HUES6 (cell line): ENCODE measurements at regions not wholly inside any gene's neighbourhood (a gene's known extent, or its start where the extent isn't known, plus 50 kb on each side); places are given as distances from the start of the nearest gene placed in this dataset.

ENCODE experiments used
- H3K27ac ChIP-seq: 2 replicates; pipeline ENCODE4 v1.7.0; 2013; ENCODE audit warnings: low read depth, mild to moderate bottlenecking, low read length, inconsistent platforms
- H3K27me3 ChIP-seq: 2 replicates; pipeline ENCODE4 v1.6.1; 2013; ENCODE audit warnings: low read length; ENCODE audit not compliant: control insufficient read depth, insufficient read depth
- H3K36me3 ChIP-seq: 2 replicates; pipeline ENCODE4 v1.6.1; 2013; ENCODE audit warnings: low read length; ENCODE audit not compliant: control insufficient read depth, insufficient read depth
- H3K4me1 ChIP-seq: 2 replicates; pipeline ENCODE4 v1.6.1; 2013; ENCODE audit warnings: low read length; ENCODE audit not compliant: control insufficient read depth, insufficient read depth
- H3K4me3 ChIP-seq: 2 replicates; pipeline ENCODE4 v1.5.1; 2013; ENCODE audit warnings: low read depth, low read length
- H3K9ac ChIP-seq: one replicate; pipeline ENCODE4 v1.6.1; 2013; ENCODE audit warnings: mild to moderate bottlenecking, low read length
- H3K9me3 ChIP-seq: 2 replicates; pipeline ENCODE4 v1.6.1; 2013; ENCODE audit warnings: low read depth, low read length; ENCODE audit not compliant: control insufficient read depth, insufficient read depth

DNA sequence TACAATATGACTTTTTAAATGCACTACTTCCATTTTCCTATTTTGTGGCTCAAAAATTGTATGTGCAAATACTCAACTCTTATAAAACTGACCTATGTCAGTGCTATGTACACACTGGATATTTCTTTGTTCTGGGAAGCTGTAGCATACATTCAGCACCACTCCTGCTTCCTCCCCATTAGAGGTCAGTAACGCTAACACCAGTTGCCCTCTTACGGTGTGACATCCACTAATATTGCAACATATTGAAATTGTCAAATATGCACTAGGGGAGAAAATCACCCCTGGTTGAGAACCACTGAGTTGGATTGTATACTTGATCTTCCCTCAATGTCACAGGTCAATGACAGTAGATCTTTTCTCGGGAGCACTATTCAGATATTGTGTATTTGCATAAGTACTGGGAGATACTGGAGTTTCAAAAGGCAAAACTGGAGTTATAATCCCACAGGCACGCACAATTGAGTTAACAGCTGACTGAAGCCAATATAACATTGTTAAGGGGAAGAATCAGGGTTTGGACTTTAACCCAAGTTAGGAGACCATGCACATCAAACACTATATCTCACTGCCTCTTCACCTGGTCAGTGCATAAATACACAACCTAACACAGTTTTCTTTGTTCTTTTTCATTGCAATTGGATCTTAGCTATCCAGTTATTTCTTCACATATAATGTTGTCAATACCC is 1276.5 kb upstream of the MIR17HG start:
- Histone ChIP-seq H3K4me3 (no peak overlapping the region), H3K4me1 (no peaks in the 10 kb centered on the region), H3K27ac (no peak overlapping the region), H3K27me3 (no peaks in the 10 kb centered on the region), H3K36me3 (no peaks in the 10 kb centered on the region), H3K9ac (no peak overlapping the region), H3K9me3 (no peaks in the 10 kb centered on the region)

DNA sequence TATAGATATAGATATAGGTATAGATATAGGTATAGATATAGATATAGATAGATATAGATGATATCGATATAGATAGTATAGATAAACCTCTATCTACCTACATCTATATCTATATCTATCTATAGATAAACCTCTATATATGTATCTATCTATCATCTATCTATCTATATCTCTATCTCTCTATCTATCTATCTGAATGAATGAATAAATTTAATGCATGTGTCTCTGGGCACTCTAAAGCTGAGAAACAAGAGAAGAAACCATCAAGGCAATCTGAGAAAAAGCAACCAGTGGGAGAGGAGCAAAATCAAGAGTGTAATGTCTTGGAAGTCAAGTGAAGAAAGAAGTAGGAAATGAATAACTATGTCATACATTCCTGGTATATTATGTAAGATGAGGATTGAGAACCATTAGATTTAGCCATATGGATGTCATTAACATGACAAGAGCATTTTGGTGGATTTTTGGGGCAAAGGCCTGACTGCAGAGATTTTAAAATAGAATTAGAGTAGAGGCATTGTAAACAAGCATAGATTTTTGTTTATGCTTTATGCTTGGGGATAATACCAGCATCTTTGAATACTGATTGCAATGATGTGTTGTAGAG is 1262.7 kb upstream of the MIR17HG start:
- no peak overlapping the region for H3K27ac ChIP-seq
- H3K9me3 ChIP-seq, result no peaks in the 10 kb centered on the region
- no peak overlapping the region for H3K9ac ChIP-seq
- H3K4me3 ChIP-seq, result no peak overlapping the region
- no peaks in the 10 kb centered on the region for H3K27me3 ChIP-seq
- no peaks in the 10 kb centered on the region for H3K4me1 ChIP-seq
- H3K36me3 ChIP-seq, result no peaks in the 10 kb centered on the region

DNA sequence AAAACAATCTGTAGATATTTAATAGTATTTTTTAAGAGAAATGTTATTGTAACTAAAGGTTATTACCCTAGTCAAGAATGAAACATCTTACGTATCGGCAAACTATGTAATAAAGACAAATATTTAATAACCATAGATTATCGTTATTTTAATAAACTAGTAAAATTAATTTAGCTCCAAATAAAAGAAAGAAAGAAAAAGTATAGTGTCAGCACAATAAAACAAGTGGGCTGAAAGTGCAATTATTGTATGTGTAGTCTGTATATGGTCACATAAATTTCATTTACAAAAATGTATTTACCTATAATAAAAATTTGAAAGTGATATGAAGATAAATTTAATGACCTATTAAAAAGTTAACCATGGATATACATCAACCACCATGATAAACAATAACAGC is 1258.4 kb upstream of the MIR17HG start:
- Histone ChIP-seq H3K36me3 (no peaks in the 10 kb centered on the region), H3K9me3 (no peaks in the 10 kb centered on the region), H3K4me3 (no peak overlapping the region), H3K4me1 (no peaks in the 10 kb centered on the region), H3K27ac (no peak overlapping the region), H3K9ac (no peak overlapping the region), H3K27me3 (no peaks in the 10 kb centered on the region)

DNA sequence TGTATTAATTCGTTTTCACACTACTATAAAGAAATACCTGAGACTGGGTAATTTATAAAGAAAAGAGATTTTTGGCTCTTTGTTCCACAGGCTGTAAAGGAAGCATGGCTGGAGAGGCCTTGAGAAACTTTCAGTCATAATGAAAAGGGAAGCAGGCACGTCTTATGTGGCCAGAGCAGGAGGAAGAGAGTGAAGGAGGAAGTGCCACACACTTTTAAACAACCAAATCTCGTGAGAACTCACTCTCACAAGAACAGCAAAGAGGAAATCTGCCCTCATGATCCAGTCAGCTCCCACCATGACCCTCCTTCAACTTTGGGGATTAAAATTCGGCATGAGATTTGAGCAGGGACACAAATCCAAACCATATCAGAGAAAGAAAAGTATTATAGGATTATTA is 1255.9 kb upstream of the MIR17HG start:
- no peaks in the 10 kb centered on the region for H3K9me3 ChIP-seq
- H3K27me3 ChIP-seq, result no peaks in the 10 kb centered on the region
- H3K4me1 ChIP-seq, result no peaks in the 10 kb centered on the region
- no peak overlapping the region for H3K4me3 ChIP-seq
- no peak overlapping the region for H3K9ac ChIP-seq
- no peaks in the 10 kb centered on the region for H3K36me3 ChIP-seq
- H3K27ac ChIP-seq, result no peak overlapping the region

DNA sequence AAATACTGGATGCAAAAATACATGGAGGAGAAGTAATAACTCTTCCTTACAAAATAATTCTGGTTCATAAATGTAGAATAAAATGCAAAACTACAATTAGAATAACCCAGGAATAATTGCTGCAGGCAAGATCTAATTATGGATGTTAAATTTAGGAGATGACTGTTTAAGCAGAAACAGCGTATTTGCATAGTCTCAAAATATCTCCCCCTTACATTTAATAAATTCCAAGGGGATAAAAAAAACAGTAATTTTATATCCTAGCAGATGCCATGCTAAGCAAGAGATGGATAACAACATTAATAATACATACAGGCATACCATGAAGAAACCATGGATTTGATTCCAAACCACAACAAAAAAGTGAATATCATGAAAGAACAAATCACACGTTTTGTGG is 1253.1 kb upstream of the MIR17HG start:
- no peaks in the 10 kb centered on the region for H3K9me3 ChIP-seq
- no peak overlapping the region for H3K27ac ChIP-seq
- no peaks in the 10 kb centered on the region for H3K36me3 ChIP-seq
- H3K27me3 ChIP-seq, result no peaks in the 10 kb centered on the region
- no peaks in the 10 kb centered on the region for H3K4me1 ChIP-seq
- no peak overlapping the region for H3K9ac ChIP-seq
- H3K4me3 ChIP-seq, result no peak overlapping the region

DNA sequence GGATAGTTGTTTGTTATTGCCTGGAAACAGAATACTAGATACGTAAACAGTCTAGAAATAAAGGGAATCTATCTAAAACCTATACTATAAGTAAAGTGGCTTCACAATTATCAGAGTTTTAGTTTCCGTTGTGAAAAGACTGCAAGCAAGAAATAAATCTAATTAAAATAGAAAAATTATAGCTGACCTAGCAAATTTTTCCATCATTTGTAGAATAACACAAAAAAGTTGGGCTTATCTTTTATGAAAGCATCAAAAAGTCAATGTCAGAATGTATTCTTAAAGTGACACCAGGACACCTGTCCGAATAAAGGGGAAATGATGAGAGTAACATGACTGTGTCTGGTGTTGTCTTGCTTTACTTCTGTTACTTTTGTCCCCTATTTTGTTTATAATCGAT is 1248.9 kb upstream of the MIR17HG start:
- no peaks in the 10 kb centered on the region for H3K9me3 ChIP-seq
- no peak overlapping the region for H3K9ac ChIP-seq
- H3K27ac ChIP-seq, result no peak overlapping the region
- no peaks in the 10 kb centered on the region for H3K36me3 ChIP-seq
- H3K27me3 ChIP-seq, result no peaks in the 10 kb centered on the region
- H3K4me1 ChIP-seq, result peaks cover 2% of the 10 kb centered on the region; the same call in 1 of the 2 replicates
- H3K4me3 ChIP-seq, result no peak overlapping the region

DNA sequence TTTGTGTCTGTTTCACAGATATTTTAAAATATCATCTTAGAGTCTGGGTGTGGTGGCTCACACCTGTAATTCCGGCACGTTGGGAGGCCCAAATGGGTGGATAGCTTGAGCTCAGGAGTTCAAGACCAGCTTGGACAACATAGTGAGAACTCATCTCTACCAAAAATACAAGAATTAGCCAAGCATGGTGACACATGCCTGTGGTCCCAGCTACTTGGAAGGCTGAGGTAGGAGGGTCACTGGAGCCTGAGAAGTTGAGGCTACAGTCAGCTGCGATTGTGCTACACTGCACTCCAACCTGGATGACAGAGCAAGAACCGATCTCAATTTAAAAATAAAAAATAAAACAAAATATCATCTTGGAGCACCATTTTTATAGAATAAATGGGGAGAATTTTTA is 1247.6 kb upstream of the MIR17HG start:
- Histone ChIP-seq H3K9me3 (no peaks in the 10 kb centered on the region), H3K9ac (no peak overlapping the region), H3K27me3 (no peaks in the 10 kb centered on the region), H3K4me1 (peaks cover 3% of the 10 kb centered on the region; the same call in 1 of the 2 replicates), H3K36me3 (no peaks in the 10 kb centered on the region), H3K4me3 (no peak overlapping the region), H3K27ac (no peak overlapping the region)

DNA sequence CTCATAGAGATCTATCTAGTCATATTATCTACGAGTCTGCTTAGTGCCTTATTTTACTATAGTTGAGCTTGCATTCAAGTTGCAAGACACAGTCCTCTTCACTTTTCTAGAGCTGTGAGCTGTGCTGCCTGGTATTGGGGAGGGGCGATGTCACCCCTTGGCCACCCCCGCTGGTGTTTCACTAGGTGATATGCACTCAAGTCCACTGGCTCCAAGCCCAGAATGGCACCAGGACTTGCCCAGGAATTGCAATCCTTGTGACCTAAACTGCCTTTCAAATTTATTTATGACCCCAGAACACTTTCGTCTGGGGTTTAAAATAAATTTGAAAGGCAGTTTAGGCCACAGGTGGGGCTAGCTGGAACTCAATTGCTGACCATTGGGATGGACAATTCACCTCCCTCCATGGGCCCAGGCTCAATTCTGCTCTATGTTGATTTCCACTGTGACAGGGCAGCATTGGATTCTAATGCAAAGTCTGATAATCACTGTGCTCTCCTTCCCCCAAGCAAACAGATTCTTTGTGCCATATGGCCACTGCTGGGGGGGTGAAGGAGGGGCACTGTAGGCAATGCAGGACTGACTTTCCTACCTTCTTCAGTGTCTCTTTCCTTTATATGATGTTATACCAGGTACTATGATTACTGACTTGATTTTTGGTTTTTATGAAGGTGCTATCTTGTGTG is 1244.2 kb upstream of the MIR17HG start:
- H3K27ac ChIP-seq, result no peak overlapping the region
- no peaks in the 10 kb centered on the region for H3K27me3 ChIP-seq
- H3K36me3 ChIP-seq, result no peaks in the 10 kb centered on the region
- H3K9ac ChIP-seq, result no peak overlapping the region
- H3K4me3 ChIP-seq, result no peak overlapping the region
- H3K4me1 ChIP-seq, result peaks cover 12% of the 10 kb centered on the region
- H3K9me3 ChIP-seq, result no peaks in the 10 kb centered on the region

DNA sequence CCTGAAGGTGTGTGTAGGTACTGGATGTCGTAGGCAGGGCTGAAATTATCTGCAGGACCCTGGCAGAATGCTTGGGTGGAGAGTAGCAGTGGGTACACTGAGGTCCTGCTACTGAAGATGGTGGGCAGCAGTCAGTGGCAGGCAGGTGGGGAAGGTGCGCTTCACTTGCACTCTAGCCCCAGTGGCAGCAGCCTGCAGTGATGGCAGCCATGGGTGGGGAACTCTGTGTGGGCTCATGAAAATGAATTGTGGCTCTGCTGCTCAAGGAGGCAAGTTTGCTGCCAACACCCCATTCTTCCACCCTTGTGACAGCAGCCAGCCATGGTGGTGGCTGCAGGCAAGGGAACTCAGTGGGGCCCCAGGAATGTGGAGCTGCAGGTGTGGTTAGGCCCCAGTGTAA is 1242.7 kb upstream of the MIR17HG start:
- Histone ChIP-seq H3K27ac (no peak overlapping the region), H3K4me3 (no peak overlapping the region), H3K9ac (no peak overlapping the region), H3K36me3 (no peaks in the 10 kb centered on the region), H3K27me3 (no peaks in the 10 kb centered on the region), H3K4me1 (peaks cover 12% of the 10 kb centered on the region), H3K9me3 (no peaks in the 10 kb centered on the region)

DNA sequence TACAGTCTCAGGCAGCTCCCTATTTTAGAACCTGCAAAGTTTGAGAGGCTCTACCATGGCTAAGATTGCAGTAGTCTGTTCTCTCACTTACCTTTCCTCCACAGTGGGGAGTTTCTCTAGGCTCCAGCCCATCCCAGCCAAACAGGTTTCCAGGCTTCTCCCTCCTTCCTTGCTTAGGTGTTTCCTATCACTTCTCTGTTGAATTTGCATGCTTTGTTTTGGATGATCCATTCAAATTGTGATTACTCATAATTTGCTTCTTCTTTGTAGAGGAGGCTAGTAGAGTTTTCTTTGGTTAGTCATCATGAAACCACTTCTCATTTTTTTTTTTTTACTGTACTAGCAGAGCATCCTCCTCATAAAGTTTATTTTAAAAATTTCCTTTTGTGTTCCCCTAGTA is 1242.2 kb upstream of the MIR17HG start:
- peaks cover 12% of the 10 kb centered on the region for H3K4me1 ChIP-seq
- no peak overlapping the region for H3K27ac ChIP-seq
- no peaks in the 10 kb centered on the region for H3K36me3 ChIP-seq
- H3K4me3 ChIP-seq, result no peak overlapping the region
- H3K9ac ChIP-seq, result no peak overlapping the region
- H3K27me3 ChIP-seq, result no peaks in the 10 kb centered on the region
- H3K9me3 ChIP-seq, result no peaks in the 10 kb centered on the region

DNA sequence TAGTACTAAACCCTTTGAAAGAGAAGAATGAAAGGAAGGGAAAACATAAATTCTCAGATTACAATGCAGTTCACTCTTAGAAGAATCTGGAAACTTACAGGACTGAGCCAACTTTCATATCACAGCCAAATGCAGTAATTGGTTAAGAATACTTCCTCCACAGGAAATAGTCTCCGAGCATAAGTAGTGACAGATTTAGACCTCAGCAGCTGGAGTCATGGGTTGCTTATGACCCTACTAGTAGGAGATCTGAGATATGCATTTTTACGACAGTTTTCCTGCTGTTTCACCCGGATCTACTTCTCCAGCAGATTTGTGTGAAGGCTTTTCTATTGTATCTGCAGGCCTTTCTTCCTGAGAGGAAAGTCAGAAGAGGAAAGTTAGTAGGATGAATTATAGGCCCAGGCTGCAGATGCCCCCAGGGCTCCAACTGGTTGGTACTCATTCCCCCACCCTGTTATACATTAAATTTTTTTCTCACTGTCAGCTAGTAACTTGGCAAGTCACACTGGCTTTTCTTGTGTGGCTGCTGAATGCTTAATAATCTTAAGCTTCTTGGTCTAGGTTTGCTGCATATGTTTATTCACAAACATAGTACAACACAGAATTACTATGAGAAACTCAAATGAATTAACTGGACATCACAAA is 1241.5 kb upstream of the MIR17HG start:
- Histone ChIP-seq H3K27ac (no peak overlapping the region), H3K9me3 (no peaks in the 10 kb centered on the region), H3K4me1 (peaks cover 12% of the 10 kb centered on the region), H3K4me3 (no peak overlapping the region), H3K9ac (no peak overlapping the region), H3K27me3 (no peaks in the 10 kb centered on the region), H3K36me3 (no peaks in the 10 kb centered on the region)
